ENCODE measurements at regions not wholly inside any gene's neighbourhood (a gene's known extent, or its start where the extent isn't known, plus 50 kb on each side); places are given as distances from the start of the nearest gene placed in this dataset.

DNA sequence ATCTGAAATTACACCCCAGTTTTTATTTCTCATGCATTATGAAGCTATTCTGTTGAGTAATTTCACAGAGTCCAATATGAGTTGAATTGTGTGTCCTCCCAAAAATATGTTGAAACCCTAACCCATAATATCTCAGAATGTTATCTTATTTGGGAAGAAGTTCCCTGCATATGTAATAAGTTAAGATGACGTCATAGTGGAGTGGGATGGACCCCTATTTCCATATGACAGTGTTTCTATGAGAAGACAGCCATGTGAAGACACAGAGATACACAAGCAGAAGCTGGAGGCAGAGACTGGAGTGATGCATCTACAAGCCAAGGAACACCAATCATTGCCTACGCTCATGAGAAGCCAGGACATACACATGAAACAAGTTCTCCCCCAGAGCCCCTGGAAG, 81.3 kb downstream of the RFPL4B start:
- no peak for TF ChIP-seq CHD2 (IDR thresholded peaks at IDR 0.05; ENCODE audit: low read length, partially characterized antibody)
- TF ChIP-seq, protein P1, sequence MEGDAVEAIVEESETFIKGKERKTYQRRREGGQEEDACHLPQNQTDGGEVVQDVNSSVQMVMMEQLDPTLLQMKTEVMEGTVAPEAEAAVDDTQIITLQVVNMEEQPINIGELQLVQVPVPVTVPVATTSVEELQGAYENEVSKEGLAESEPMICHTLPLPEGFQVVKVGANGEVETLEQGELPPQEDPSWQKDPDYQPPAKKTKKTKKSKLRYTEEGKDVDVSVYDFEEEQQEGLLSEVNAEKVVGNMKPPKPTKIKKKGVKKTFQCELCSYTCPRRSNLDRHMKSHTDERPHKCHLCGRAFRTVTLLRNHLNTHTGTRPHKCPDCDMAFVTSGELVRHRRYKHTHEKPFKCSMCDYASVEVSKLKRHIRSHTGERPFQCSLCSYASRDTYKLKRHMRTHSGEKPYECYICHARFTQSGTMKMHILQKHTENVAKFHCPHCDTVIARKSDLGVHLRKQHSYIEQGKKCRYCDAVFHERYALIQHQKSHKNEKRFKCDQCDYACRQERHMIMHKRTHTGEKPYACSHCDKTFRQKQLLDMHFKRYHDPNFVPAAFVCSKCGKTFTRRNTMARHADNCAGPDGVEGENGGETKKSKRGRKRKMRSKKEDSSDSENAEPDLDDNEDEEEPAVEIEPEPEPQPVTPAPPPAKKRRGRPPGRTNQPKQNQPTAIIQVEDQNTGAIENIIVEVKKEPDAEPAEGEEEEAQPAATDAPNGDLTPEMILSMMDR (IDR thresholded peaks at IDR 0.05), result no peak
- TF ChIP-seq, protein P2, sequence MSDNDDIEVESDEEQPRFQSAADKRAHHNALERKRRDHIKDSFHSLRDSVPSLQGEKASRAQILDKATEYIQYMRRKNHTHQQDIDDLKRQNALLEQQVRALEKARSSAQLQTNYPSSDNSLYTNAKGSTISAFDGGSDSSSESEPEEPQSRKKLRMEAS (IDR thresholded peaks at IDR 0.05; ENCODE audit: low read depth), result no peak
- TF ChIP-seq GATA2 (CRISPR knock-in tag; IDR thresholded peaks at IDR 0.05), result no peak
- no peak for TF ChIP-seq YY1 (IDR thresholded peaks at IDR 0.05; ENCODE audit: low read depth)

All from SK-N-SH (cell line).